ENCODE measurements at regions not wholly inside any gene's neighbourhood (a gene's known extent, or its start where the extent isn't known, plus 50 kb on each side); places are given as distances from the start of the nearest gene placed in this dataset.
A peak's percentile ranks its signal among the peaks of the same experiment; 100 is the strongest.

- Histone ChIP-seq H3K27ac (no peak overlapping the region), H3K4me3 (no peak overlapping the region), H3K27me3 (replicated peaks; ENCODE audit: insufficient read depth) (no peaks in the 10 kb centered on the region), H3K36me3 (no peaks in the 10 kb centered on the region), H3K4me1 (ENCODE audit: control insufficient read depth in 1 of 2, low read depth in 2 of 2) (peaks cover 9 to 22% of the 10 kb centered on the region in 2 donors), H3K9me3 (no peaks in the 10 kb centered on the region)
- TF ChIP-seq CTCF (IDR thresholded peaks at IDR 0.05), result no peak
- ATAC-seq (ENCODE audit: insufficient number of reproducible peaks, low FRiP score, low read depth) (no peak), DNase-seq (ENCODE audit: low spot score) (no peak)
These were observed 583.4 kb downstream of the SOX6 start for GRCh38 chr11:15772981-15773380.

GRCh38 chr11:15773476-15774387 lies 582.6 kb downstream of the SOX6 start:
- Histone ChIP-seq H3K27ac (no peak overlapping the region), H3K4me3 (no peak overlapping the region), H3K4me1 (ENCODE audit: control insufficient read depth in 1 of 2, low read depth in 2 of 2) (peaks cover 9 to 22% of the 10 kb centered on the region in 2 donors), H3K36me3 (no peaks in the 10 kb centered on the region), H3K9me3 (no peaks in the 10 kb centered on the region), H3K27me3 (replicated peaks; ENCODE audit: insufficient read depth) (no peaks in the 10 kb centered on the region)
- no peak for ATAC-seq (ENCODE audit: insufficient number of reproducible peaks, low FRiP score, low read depth)
- no peak for TF ChIP-seq CTCF (IDR thresholded peaks at IDR 0.05)
- DNase-seq (ENCODE audit: low spot score), result no peak

- H3K27ac ChIP-seq, result peak overlapping the region in 1 of 2 donors; percentile 42
These were observed 581.9 kb downstream of the SOX6 start for GRCh38 chr11:15774388-15774939.

GRCh38 chr11:15775015-15775541 lies 581.3 kb downstream of the SOX6 start:
- no peak for TF ChIP-seq CTCF (IDR thresholded peaks at IDR 0.05)
- Histone ChIP-seq H3K4me1 (ENCODE audit: control insufficient read depth in 1 of 2, low read depth in 2 of 2) (peaks cover 9 to 22% of the 10 kb centered on the region in 2 donors), H3K27me3 (replicated peaks; ENCODE audit: insufficient read depth) (no peaks in the 10 kb centered on the region), H3K9me3 (no peaks in the 10 kb centered on the region), H3K27ac (peak overlapping the region; percentile 14 to 42), H3K36me3 (no peaks in the 10 kb centered on the region), H3K4me3 (peak overlapping the region; percentile 8)
- DNase-seq (ENCODE audit: low spot score) (no peak), ATAC-seq (ENCODE audit: insufficient number of reproducible peaks, low FRiP score, low read depth) (peak; percentile 50)

More at GRCh38 chr11:15774388-15774939, 581.9 kb downstream of the SOX6 start:
- H3K27me3 ChIP-seq (replicated peaks; ENCODE audit: insufficient read depth), result no peaks in the 10 kb centered on the region
- ATAC-seq (ENCODE audit: insufficient number of reproducible peaks, low FRiP score, low read depth) (no peak), DNase-seq (ENCODE audit: low spot score) (no peak)
- H3K9me3 ChIP-seq, result no peaks in the 10 kb centered on the region
- no peak for TF ChIP-seq CTCF (IDR thresholded peaks at IDR 0.05)
- H3K4me3 ChIP-seq, result no peak overlapping the region
- peaks cover 9 to 22% of the 10 kb centered on the region in 2 donors for H3K4me1 ChIP-seq (ENCODE audit: control insufficient read depth in 1 of 2, low read depth in 2 of 2)
- H3K36me3 ChIP-seq, result no peaks in the 10 kb centered on the region

GRCh38 chr11:15775797-15776196 lies 580.5 kb downstream of the SOX6 start:
- Histone ChIP-seq H3K27me3 (replicated peaks; ENCODE audit: insufficient read depth) (no peaks in the 10 kb centered on the region), H3K4me3 (no peak overlapping the region), H3K9me3 (no peaks in the 10 kb centered on the region), H3K36me3 (no peaks in the 10 kb centered on the region), H3K27ac (peak overlapping the region in 1 of 2 donors; percentile 42), H3K4me1 (ENCODE audit: control insufficient read depth in 1 of 2, low read depth in 2 of 2) (peaks cover 9 to 28% of the 10 kb centered on the region in 2 donors)
- TF ChIP-seq CTCF (IDR thresholded peaks at IDR 0.05), result no peak
- no peak for DNase-seq (ENCODE audit: low spot score)
- no peak for ATAC-seq (ENCODE audit: insufficient number of reproducible peaks, low FRiP score, low read depth)

Data from thoracic aorta (tissue), 2 donors.